Epithelial cell of esophagus (primary cell): ENCODE measurements at regions not wholly inside any gene's neighbourhood (a gene's known extent, or its start where the extent isn't known, plus 50 kb on each side); places are given as distances from the start of the nearest gene placed in this dataset.

Source experiments
- DNase-seq: peaks from one replicate; pipeline ENCODE4 v3.0.0; 2010; ENCODE audit warnings: low read depth
- H3K4me3 ChIP-seq: 2 replicates; pipeline ENCODE4 v1.5.1; 2011; ENCODE audit warnings: mild to moderate bottlenecking, low read length, control low read depth
- TF ChIP-seq, protein P1 (sequence below): IDR thresholded peaks from 2 replicates; pipeline ENCODE4 v1.5.1; 2011; ENCODE audit warnings: low read depth, mild to moderate bottlenecking, low read length, control low read depth, inconsistent platforms; ENCODE audit not compliant: insufficient read depth; ENCODE audit errors: missing control alignments

DNA sequence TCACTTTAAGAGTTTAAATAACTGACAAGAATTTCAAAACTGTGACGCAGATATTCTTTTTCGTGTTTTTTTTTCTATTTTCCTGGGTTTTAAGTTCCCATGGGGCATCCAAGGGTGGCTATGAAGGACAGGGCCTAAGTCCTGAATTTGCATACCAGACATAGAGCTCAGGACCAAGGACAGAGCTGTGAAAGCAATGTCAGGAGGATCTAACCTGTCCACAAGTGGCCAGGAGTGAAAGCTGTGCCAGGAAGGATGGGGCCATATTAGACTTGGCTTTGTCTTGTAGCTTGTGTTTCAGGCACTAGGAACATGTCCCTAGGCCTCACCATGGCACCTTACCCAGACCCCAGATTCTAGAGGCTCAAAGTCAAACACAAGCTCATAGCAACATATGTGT is 289.4 kb upstream of the MIR17HG start:
- no peak overlapping the region for H3K4me3 ChIP-seq
- DNase-seq: peak; percentile 67
- TF ChIP-seq, protein P1, sequence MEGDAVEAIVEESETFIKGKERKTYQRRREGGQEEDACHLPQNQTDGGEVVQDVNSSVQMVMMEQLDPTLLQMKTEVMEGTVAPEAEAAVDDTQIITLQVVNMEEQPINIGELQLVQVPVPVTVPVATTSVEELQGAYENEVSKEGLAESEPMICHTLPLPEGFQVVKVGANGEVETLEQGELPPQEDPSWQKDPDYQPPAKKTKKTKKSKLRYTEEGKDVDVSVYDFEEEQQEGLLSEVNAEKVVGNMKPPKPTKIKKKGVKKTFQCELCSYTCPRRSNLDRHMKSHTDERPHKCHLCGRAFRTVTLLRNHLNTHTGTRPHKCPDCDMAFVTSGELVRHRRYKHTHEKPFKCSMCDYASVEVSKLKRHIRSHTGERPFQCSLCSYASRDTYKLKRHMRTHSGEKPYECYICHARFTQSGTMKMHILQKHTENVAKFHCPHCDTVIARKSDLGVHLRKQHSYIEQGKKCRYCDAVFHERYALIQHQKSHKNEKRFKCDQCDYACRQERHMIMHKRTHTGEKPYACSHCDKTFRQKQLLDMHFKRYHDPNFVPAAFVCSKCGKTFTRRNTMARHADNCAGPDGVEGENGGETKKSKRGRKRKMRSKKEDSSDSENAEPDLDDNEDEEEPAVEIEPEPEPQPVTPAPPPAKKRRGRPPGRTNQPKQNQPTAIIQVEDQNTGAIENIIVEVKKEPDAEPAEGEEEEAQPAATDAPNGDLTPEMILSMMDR: no peak

DNA sequence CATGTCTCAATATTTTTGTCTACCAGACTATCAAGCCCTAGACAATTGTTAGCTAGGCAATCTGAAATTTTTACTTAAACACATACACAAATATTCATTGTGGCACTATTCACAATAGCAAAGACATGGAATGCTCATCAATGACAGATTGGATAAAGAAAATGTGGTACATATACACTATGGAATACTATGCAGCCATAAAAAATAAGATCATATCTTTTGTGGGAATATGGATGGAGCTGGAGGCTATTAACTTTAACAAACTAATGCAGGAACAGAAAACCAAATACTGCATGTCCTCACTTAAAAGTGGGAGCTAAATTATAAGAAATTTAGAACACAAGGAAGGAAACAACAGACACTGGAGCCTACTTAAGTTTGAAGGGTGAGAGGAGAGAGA is 288.6 kb upstream of the MIR17HG start:
- H3K4me3 ChIP-seq: no peak overlapping the region
- no peak for DNase-seq
- TF ChIP-seq, protein P1: no peak

DNA sequence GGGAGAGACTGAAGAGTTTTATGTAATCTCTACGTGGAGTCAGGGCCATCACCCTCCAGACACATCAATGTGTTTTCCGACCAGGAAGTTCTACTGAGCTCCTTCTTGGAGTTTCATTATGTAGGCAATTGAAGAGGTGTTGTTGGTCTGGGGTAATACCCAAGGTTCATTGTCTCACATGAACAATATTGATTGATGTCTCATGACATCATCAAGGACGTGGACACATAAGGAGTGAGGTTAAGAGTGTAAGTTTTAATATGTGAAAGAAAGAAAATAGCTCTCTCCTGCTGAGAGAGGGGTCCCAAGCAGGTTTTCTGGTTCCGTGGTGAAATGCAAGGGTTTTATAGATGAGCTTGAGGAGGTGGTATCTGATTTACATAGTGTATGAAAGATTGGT is 280.7 kb upstream of the MIR17HG start:
- H3K4me3 ChIP-seq: no peak overlapping the region
- no peak for DNase-seq
- TF ChIP-seq, protein P1: no peak

DNA sequence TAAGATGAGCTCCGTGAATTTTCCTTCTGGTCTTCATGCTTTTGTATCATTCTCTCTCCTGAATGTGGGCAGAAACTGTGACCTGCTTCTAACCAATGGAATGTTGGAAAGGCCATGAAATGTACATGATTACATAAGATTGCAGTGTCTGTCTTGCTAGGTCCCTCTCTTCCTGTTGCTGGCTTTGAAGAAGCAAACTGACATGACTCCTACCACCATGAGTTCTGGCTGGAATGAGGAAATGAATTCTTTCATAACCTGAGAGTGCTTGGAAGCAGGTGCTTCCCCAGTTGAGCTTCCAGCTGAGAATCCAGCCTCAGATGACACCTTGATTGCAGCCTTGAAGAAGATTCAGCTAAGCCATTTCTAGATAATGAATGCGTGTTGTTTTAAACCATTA is 275.0 kb upstream of the MIR17HG start:
- DNase-seq: peak; percentile 31
- TF ChIP-seq, protein P1: no peak

DNA sequence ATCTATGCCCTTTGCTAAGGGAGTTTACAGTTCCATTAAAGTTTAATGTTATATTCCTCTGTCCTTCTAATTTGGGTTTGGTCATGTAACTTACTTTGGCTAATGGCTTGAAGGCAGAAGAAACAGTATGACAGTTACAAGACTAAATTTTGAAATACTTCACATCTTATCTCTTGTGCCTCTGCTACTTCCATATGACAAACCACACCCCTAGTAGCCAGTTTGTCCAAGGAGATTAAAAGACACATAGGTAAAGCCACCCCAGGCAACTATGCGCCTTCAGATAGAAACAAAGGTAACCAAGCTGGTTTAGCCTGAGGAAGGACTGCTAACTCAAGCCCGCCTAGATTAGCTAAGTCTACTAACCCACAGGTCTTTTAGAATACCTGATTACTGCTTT is 273.4 kb upstream of the MIR17HG start:
- TF ChIP-seq, protein P1: no peak
- H3K4me3 ChIP-seq: no peak overlapping the region

More for the DNA sequence above, 275.0 kb upstream of the MIR17HG start:
- no peak overlapping the region for H3K4me3 ChIP-seq

DNA sequence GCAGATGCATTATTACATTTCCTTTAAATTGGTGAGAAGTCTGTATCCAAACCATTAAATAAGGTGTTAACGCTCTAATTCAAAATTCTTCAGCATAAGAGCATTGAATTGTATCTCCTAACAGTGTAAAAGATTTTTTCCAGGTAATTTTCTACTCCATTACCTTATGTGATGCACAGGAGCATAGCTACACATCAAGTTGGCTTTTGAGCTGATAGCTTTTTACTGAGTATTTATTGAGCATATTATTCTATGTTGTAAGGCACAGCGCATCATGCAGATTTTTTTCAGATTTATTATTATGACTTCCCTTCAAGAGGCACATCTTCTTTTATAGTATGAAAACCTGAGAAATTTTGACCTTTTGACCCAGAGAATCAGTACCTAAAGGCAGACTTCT is 270.7 kb upstream of the MIR17HG start:
- TF ChIP-seq, protein P1: no peak
- no peak for DNase-seq
- no peak overlapping the region for H3K4me3 ChIP-seq

More for the DNA sequence above, 273.4 kb upstream of the MIR17HG start:
- DNase-seq: no peak

DNA sequence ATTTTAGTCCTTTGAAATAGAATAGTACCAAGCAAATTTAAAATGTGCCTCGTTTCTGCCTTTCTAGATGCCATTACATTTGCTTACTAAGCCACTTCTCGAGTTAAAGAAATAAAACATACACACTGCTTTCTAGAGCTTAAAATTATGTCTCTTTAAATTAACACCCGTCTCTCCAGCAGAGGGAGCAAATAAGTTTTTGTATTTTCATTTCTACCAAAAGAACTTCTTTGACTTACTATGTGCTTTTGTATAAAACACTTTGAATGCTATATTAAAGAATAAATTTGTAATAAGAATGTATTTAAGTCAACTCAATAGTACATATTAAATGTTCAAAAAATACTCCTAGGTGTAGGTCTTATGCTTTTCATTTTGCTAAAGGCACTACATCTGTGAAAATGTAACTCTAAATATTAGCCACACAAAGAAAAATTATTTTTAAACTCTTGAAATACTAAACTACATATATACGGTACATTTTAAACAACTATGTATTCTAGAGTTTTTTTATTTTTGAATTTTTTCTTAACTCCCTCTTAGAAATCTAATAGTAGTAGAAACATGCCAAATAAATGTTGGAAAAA is 269.3 kb upstream of the MIR17HG start:
- TF ChIP-seq, protein P1: peak; percentile 32
- DNase-seq: peak; percentile 17
- H3K4me3 ChIP-seq: no peak overlapping the region
